ENCODE measurements at regions not wholly inside any gene's neighbourhood (a gene's known extent, or its start where the extent isn't known, plus 50 kb on each side); places are given as distances from the start of the nearest gene placed in this dataset.
"Not testable (repeated sequence)": the region's sequence is repeated elsewhere in the genome, so short reads cannot be mapped to it uniquely, and the experiment has no call there.

DNA sequence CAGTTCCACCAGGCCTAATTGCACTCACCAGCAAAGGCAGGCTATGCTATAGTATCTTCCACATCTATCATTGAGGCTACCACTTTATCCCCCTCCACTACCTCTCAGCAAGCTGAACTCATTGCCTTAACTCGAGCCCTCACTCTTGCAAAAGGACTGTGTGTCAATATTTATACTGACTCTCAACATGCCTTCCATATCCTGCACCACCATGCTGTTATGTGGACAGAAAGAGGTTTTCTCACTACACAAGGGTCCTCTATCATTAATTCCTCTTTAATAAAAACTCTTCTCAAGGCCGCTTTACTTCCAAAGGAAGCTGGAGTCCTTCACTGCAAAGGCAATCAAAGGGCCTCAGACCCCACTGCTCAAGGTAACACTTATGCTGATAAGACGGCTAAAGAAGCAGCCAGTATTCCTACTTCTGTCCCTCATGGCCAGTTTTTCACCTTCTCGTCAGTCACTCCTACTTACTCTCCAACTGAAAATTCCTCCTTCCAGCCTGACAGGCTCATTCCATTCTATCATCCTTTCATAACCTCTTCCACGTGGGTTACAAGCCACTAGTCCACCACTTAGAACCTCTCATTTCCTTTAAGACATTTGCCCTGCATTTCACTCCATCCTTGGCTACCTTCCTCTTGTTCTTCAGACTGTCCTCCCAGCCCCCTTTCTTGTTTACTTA, 1110.9 kb upstream of the TMEM132C start:
- DNase-seq (ENCODE audit: low read depth in 2 of 2) = not testable (repeated sequence)

DNA sequence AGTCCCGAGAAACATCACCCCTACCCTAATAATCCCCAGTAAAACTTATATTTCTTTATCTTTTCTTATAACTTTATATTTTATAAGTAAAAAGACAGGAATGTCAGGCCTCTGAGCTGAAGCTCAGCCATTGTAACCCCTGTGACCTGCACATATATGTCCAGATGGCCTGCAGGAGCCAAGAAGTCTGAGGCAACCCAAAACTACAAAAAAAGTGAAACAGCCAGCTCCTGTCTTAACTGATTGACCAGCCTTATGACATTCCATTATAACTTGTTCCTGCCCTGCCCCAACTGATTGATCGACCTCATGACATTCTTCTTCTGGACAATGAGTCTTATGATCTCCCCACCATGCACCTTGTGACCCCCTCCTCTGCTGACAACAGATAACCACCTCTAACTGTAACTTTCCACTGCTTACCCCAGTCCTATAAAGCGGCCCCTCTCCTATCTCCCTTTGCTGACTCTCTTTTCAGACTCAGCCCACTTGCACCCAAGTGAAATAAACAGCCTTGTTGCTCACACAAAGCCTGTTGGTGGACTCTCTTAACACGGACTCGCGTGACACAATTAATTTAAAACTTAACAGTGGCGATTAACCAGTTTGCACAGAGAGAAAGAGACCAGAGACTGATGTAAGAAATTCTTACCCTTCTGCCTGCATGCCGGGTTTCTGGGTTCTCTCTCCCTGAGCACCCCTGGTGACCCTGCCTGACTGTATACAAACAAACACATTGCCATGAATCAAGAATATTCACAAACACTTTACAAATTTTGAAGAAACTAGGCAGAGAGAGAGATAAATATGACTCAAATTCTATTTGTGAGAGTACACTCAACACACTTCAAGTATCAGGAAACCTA, 1109.2 kb upstream of the TMEM132C start:
- DNase-seq (ENCODE audit: low read depth in 2 of 2) = not testable (repeated sequence)

DNA sequence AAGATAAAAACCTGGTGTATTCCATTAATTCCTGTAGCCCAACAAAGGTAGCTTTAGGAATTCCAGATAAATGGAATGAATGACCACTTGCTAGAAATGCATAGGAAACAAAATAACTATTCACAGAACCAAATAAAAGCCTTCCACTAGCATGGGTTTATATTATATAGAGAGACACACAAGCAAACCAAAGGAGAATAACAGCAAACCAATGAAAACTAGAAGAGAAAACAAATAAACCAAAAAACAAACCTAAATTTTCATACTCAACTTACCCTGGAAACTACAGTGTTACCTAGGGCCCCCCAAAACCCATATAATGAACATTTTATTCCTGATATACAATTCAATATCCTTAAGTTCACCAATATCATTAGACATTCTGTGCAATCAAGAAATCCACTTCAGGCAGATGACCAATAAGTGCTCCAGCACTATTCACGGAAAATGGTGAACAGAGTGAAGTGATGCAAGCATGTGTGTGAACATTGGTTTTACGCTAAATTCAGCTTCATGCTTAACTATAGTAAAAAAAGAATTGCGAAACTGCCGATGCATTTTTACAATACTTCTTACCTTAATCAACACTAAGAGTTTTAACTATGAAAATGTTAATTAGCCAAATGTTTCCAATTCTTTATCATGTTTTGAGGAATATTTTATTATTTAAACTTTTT, 1108.4 kb upstream of the TMEM132C start:
- DNase-seq (ENCODE audit: low read depth in 2 of 2) = no peak

DNA sequence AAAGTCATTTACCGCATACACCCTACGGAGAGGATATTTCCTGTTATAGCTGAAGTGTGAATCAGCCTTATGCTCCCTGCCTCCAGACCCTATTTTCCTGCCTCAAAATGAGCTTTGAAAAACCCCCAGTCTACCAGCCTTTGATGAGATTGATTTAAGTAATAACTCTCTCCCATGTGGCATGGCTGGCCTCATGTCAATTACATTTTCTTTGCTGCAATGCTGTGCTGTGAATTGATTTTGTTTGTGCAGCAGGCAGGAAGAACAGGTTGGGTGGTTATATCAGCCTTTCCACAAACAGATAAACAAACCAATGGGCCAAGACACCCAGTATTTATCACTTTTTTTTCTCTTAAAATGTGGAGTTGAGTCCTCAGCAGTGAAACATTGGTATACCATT, 1105.5 kb upstream of the TMEM132C start:
- no peak for DNase-seq (ENCODE audit: low read depth in 2 of 2)

DNA sequence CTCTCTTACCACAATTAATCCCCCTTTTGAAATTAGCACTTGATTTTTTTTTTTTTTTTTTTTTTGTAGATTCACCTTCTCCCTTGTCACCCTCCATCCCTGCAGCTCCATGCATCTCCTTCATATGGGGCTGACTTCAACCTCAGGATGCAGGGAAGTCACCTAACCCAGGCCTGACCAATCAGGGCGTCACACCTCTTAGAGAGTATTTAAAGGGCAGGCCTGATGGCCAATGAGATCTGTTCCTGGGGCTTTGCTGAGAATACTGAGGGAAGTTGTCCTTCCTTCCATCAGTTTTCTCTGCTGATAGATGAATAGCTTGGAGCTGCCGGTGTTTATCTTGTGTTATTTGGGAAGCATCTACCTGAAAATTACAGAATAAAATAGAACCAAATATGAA, 1104.7 kb upstream of the TMEM132C start:
- no peak for DNase-seq (ENCODE audit: low read depth in 2 of 2)

DNA sequence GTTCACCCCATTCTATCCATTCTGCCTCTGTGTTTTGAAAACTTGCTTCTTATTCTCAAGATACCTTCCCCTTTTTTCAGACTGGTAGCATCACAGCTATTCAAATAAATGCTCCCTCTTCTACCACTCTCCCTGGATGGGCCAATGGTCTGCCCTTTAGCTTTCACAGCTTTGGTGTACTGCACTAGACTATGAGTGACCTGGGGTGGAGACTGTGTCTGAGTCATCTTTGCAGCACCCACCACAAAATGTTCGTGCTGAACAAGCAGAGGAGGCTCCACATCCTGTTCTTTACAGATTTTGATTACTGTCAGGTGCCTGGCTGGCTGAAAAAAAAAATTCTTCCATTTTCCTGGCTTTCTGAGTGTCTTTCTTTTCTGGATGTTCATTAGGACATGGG, 1104.1 kb upstream of the TMEM132C start:
- DNase-seq (ENCODE audit: low read depth in 2 of 2) = peak in 1 of 2 experiments; percentile 8

DNA sequence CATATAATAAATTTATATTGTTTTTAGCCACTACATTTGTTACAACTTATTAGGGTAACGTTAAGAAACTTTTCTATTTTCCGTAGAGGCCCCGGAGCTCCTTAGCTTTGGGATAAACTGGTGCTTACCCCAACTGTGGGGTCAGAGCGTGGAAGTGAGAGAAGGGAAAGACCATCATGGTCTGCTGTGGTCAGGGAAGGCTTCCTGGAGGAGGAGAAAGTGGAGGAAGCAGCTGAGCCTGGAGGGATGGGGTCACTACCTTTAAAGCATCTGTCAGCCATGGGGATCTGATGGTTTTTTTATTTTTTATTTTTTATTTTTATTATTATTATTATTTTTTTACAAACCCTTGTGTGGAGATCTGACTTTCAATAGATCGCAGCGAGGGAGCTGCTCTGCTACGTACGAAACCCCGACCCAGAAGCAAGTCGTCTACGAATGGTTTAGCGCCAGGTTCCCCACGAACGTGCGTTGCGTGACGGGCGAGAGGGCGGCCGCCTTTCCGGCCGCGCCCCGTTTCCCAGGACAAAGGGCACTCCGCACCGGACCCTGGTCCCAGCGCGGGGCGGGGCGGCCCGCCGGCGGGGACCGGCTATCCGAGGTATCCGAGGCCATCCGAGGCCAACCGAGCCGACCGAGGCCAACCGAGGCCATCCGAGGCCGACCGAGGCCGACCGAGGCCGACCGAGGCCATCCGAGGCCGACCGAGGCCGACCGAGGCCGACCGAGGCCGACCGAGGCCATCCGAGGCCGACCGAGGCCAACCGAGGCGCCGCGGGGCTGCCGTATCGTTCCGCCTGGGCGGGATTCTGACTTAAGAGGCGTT, 1101.2 kb upstream of the TMEM132C start:
- peak; percentile 76 to 80 for DNase-seq (ENCODE audit: low read depth in 2 of 2)

DNA sequence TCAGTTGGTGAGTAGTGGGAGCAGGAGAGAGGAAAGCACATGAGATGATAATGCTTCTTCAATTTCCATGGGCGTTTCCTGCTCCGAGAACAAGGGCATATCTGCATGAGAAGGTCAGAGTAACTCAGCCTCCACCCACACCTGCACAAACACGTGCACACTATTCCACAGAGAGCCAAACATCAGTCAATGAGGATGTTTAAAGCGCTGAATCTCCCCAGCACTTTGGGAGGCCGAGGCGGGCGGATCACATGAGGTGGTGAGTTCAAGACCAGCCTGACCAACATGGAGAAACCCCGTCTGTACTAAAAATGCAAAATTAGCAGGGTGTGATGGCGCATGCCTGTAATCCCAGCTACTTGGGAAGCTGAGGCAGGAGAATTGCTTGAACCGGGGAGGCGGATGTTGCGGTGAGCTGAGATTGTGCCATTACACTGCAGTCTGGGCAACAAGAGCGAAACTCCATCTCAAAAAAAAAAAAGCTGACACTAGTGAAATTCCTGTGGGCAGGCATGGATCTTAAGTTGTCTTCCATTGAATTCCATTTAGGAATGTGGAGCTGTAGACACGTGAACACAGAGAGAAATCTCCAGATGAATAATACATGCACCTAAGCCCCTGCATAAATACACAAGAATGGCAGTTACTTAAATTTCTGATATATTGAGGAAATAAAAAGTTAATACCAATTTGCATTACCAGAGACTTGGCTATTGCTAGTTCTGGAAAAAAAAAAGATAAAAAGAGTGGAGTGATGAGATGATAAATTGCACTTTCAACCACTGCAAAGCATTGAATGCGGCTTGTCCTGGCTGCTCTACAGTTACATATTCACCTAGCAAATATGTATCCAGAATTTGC, 1097.4 kb upstream of the TMEM132C start:
- DNase-seq (ENCODE audit: low read depth in 2 of 2) = no peak

DNA sequence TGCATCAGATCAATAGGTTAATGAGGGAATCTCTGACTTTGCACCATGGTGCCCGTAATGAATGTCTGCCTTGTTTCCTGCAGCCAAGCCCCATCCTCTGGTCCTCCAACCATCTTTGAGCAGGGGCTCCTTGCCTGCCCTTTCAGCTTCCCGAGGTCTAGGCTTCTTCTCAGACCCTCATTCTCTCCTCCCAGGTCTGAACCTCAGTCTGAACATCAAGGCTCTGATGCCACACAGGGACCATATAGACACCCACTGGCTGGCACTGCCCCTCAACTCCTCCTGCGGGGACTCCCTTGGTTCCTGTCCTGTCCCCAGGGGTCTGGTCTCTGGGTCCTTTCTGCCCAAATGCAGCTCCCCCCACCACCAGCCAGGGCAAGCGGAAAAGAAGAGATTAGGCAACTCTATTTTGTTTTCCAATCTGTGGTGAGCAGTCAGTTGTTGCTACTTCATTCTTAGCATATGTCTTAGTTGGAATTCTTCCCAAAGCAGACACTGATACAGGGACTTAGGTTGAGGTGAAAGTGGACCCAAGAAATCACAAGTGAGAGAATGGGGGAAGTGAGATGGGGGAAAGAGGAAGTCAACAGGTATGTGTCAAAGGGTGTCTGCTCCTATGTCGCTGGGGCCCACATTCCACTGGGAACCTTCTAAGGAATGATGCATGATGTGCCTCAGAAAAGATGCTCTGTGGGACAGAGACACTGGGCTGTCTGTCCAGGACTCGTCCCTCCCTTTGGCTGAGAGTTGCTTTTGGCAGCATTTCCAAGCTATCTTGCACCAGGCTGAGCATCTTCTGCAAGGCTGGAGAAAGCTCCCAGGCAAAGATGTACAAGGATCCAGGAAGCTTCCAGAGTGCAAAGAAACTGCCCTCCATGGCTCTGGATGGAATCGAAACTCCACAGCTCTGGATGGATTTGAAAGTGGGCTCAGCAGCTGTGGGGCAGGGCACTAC, 1096.5 kb upstream of the TMEM132C start:
- DNase-seq (ENCODE audit: low read depth in 2 of 2) = no peak

DNA sequence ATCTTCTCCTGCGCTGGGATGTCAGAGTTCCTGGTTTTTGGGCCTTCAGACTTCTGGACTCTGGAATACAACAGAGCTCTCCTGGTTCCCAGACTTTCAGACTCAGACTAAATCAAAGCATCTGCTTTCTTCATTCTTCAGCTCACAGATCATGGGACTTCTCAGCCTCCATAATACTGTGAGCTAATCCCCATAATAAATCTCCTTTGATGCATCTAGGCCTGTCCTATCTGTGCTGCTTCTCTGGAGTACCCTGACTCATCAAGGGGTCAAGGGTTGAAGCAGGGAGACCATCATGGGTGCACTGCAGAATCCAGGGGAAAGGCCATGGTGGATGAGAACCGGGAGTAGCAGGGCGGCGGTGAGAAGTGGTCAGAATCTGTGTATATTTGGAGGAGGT, 1094.1 kb upstream of the TMEM132C start:
- DNase-seq (ENCODE audit: low read depth in 2 of 2) = no peak

DNA sequence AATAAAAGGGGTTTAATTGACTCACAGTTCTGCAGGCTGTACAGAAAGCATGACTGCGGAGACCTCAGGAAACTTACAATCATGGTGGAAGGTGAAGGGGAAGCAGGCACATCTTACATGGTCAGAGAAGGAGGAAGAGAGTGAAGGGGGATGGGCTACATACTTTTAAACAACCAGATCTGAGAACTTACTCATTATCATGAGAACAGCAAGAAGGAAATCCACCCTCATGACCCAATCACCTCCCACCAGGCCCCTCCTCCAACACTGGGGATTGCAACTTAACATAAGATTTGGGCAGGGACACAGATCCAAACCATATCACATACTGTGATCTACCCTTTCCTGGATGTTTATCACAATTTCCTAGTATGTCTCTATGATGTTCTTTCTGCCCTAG, 1093.0 kb upstream of the TMEM132C start:
- not testable (repeated sequence) for DNase-seq (ENCODE audit: low read depth in 2 of 2)

DNA sequence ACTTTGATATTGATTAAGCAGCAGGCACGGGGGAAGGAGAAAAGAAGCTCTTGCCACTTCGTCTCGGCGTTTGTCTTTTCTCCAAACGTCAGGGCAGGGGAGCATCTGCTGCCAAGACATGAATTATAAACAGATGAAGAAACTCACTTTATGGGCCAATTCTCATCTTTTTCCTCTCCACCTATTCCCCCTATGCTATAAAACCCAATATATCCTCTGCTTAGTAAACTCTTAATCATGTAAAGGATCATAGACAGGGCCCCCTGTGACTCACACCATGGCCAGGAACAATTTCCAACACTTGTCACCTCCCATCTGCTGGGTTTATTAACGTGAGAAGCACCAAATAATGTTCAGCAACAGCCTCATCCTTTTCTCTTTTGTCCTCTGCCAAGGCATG, 1092.1 kb upstream of the TMEM132C start:
- no peak for DNase-seq (ENCODE audit: low read depth in 2 of 2)

DNA sequence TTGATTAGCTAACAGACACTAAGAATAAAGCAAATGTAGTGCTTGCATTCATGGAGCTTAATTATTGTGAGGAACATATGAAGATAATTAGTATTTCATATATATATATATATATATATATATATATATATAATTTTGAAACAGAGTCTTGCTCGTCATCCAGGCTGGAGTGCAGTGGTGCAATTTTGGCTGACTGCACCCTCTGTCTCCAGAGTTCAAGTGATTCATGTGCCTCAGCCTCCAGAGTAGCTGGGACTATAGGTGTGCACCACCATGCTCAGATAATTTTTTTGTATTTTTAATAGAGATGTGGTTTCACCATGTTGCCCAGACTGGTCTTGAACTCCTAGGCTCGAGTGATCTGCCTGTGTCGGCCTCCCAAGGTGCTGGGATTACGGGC, 1091.6 kb upstream of the TMEM132C start:
- DNase-seq (ENCODE audit: low read depth in 2 of 2) = no peak

DNA sequence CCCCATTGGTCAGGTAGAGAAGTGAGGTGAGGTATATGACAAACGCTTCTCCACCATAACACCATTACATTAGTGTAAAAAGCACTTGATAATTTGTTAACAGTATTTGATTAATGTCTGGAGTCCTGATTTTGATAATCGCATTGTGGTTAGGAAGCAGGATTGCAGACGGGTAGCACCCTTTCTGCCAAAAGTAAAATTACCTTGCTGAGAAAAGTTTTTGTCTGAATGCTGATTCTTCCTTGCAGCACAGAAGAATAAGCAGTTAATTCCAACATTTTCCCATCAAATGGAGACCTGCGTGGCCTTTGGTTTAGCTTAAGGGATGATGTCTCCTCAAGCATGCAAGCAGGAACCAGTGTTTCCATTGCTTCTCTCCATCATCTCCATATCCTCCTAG, 1090.2 kb upstream of the TMEM132C start:
- DNase-seq (ENCODE audit: low read depth in 2 of 2) = no peak

DNA sequence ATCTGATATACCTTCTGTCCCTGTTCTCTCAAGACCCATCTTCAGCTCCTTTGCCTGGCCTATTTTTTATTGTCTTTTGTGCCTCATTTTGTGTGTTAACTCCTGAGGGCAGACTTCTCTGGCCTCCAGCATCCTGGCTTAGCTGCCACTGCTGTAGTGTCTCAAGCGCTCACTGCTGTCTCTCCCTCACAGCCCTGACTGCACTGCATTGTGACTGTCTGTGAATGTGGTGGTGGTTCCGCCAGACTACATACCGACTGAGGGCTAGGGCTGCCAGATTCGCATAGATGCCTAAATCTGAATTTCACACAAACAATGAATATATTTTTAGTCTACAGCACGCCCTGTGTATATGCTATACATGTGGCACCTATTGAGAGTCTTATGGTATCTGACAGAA, 1088.9 kb upstream of the TMEM132C start:
- no peak for DNase-seq (ENCODE audit: low read depth in 2 of 2)

DNA sequence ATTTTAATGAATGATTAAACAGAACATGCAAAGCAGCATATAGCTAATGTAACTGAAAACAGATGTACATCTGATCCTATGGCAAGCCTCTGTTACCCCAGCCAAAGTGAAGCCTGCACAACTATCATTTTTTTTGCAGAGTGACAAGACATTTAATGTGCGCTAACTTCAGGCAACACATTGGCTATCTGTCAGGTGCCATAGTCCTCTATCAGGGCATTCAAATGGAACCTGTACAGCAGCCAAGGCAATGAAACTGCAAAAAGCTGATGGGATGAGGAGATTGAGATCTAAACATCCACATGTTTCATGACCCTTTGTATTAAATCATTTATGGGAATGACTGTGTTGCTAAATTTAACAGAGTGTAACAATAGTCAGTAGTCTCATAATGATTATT, 1088.5 kb upstream of the TMEM132C start:
- no peak for DNase-seq (ENCODE audit: low read depth in 2 of 2)

DNA sequence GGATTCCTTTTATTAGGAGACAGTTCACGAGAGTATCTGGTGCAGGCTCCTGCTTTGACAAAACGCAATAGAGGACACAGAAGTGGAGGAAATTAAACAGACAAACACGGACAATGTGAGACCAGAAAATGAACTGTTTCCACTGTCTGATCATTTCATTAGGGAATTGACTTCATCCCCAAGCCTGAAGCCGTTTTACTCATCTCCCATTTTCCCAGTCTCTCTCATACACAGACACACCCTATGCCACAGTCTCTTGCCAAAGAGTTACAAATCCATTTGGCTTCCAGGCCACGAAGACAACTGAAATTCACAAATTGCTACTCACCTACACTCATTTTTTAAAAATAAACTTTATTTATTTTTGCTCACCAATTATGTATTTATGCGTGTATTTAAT, 1087.8 kb upstream of the TMEM132C start:
- DNase-seq (ENCODE audit: low read depth in 2 of 2) = no peak

DNA sequence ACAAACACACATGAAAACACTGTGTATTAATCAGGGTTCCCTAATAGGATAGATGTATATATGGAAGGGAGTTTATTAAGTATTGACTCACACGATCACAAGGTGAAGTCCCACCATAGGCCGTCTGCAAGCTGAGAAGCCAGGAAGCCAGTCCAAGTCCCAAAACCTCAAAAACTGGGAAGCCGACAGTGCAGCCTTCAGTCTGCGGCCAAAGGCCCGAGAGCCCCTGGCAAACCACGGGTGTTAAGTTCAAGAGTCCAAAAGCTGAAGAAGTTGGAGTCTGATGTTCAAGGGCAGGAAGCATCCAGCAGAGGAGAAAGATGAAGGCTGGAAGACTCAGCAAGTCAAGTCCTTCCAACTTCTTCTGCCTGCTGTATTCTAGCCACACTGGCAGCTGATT, 1085.0 kb upstream of the TMEM132C start:
- DNase-seq (ENCODE audit: low read depth in 2 of 2) = no peak

DNA sequence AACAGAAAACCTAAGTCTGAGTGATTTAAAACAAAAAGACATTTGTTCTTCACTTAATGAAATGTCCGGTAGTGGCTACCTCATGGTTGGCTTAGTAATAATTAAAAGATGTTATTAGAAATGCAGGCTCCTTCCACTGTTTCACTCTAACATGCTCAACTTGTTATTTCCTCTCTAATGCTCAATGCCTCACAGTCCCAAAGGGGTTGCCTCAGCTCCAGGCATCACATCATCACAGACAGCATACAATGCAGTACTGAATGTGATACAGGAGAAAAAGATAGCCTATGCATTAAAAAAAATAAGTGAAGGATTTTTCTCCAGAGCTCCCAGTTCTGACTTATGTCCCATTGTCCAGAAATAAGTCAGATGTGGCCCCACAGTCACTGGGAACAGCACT, 1077.0 kb upstream of the TMEM132C start:
- no peak for DNase-seq (ENCODE audit: low read depth in 2 of 2)

DNA sequence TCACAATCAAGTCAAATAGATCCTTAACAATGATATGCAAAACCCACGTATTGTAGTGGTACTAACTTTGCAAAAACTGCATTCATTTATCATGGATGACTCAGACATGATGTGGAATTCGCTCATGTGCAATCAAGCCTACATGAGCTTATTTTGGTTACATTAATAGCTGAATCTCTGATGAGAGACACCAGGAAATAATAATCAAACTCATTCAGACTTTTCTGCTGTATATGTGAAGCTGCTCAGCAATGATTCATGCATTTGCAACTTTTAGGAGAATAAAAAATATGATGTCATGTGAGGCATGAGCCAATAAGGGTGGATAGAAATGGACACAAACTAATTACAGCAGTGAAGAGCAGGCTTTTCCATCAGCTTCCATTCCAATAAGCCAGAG, 1075.8 kb upstream of the TMEM132C start:
- no peak for DNase-seq (ENCODE audit: low read depth in 2 of 2)
